ENCODE measurements at regions not wholly inside any gene's neighbourhood (a gene's known extent, or its start where the extent isn't known, plus 50 kb on each side); places are given as distances from the start of the nearest gene placed in this dataset.

- H3K4me3 Mint-ChIP-seq (ENCODE audit: unreplicated experiment): no peak overlapping the region
- H3K36me3 Mint-ChIP-seq (ENCODE audit: unreplicated experiment): peaks cover 10% of the 10 kb centered on the region
- peaks cover 3% of the 10 kb centered on the region for H3K4me1 Mint-ChIP-seq (ENCODE audit: low read depth, unreplicated experiment)
- no peak overlapping the region for H3K27ac Mint-ChIP-seq (ENCODE audit: unreplicated experiment)
- H3K9me3 Mint-ChIP-seq (ENCODE audit: unreplicated experiment): peaks cover 2% of the 10 kb centered on the region
- no peaks in the 10 kb centered on the region for H3K27me3 Mint-ChIP-seq (ENCODE audit: unreplicated experiment)
- no peak for DNase-seq
- TF ChIP-seq CTCF (IDR thresholded peaks at IDR 0.05; ENCODE audit: partially characterized antibody, unreplicated experiment): peak; percentile 61
These were observed 471.9 kb downstream of the MTRR start for GRCh38 chr5:8340739-8341344.

- Mint-ChIP-seq H3K27me3 (ENCODE audit: unreplicated experiment) (no peaks in the 10 kb centered on the region), H3K9me3 (ENCODE audit: unreplicated experiment) (peaks cover 2% of the 10 kb centered on the region), H3K27ac (ENCODE audit: unreplicated experiment) (no peak overlapping the region), H3K4me3 (ENCODE audit: unreplicated experiment) (no peak overlapping the region), H3K4me1 (ENCODE audit: low read depth, unreplicated experiment) (peaks cover 3% of the 10 kb centered on the region), H3K36me3 (ENCODE audit: unreplicated experiment) (peaks cover 10% of the 10 kb centered on the region)
- DNase-seq: no peak
- TF ChIP-seq CTCF (IDR thresholded peaks at IDR 0.05; ENCODE audit: partially characterized antibody, unreplicated experiment): no peak
These were observed 472.5 kb downstream of the MTRR start for GRCh38 chr5:8341406-8341805.

- no peak overlapping the region for H3K27ac Mint-ChIP-seq (ENCODE audit: unreplicated experiment)
- H3K27me3 Mint-ChIP-seq (ENCODE audit: unreplicated experiment): no peaks in the 10 kb centered on the region
- DNase-seq: no peak
- no peak for TF ChIP-seq CTCF (IDR thresholded peaks at IDR 0.05; ENCODE audit: partially characterized antibody, unreplicated experiment)
- peaks cover 1% of the 10 kb centered on the region for H3K9me3 Mint-ChIP-seq (ENCODE audit: unreplicated experiment)
- H3K4me3 Mint-ChIP-seq (ENCODE audit: unreplicated experiment): no peak overlapping the region
- no peaks in the 10 kb centered on the region for H3K36me3 Mint-ChIP-seq (ENCODE audit: unreplicated experiment)
- H3K4me1 Mint-ChIP-seq (ENCODE audit: low read depth, unreplicated experiment): no peaks in the 10 kb centered on the region
These were observed 479.0 kb downstream of the MTRR start for GRCh38 chr5:8347984-8348383.

- Mint-ChIP-seq H3K4me3 (ENCODE audit: unreplicated experiment) (no peak overlapping the region), H3K9me3 (ENCODE audit: unreplicated experiment) (peaks cover 1% of the 10 kb centered on the region)
- TF ChIP-seq CTCF (IDR thresholded peaks at IDR 0.05; ENCODE audit: partially characterized antibody, unreplicated experiment): no peak
These were observed 480.9 kb downstream of the MTRR start for GRCh38 chr5:8349855-8350254.

GRCh38 chr5:8350644-8351339, 481.8 kb downstream of the MTRR start:
- H3K4me3 Mint-ChIP-seq (ENCODE audit: unreplicated experiment): no peak overlapping the region
- H3K27me3 Mint-ChIP-seq (ENCODE audit: unreplicated experiment): no peaks in the 10 kb centered on the region
- no peak for DNase-seq
- no peaks in the 10 kb centered on the region for H3K4me1 Mint-ChIP-seq (ENCODE audit: low read depth, unreplicated experiment)
- no peak for TF ChIP-seq CTCF (IDR thresholded peaks at IDR 0.05; ENCODE audit: partially characterized antibody, unreplicated experiment)
- no peak overlapping the region for H3K27ac Mint-ChIP-seq (ENCODE audit: unreplicated experiment)
- no peaks in the 10 kb centered on the region for H3K36me3 Mint-ChIP-seq (ENCODE audit: unreplicated experiment)
- peaks cover 1% of the 10 kb centered on the region for H3K9me3 Mint-ChIP-seq (ENCODE audit: unreplicated experiment)

More at GRCh38 chr5:8349855-8350254, 480.9 kb downstream of the MTRR start:
- H3K27me3 Mint-ChIP-seq (ENCODE audit: unreplicated experiment): no peaks in the 10 kb centered on the region
- no peak overlapping the region for H3K27ac Mint-ChIP-seq (ENCODE audit: unreplicated experiment)
- DNase-seq: no peak
- H3K4me1 Mint-ChIP-seq (ENCODE audit: low read depth, unreplicated experiment): no peaks in the 10 kb centered on the region
- no peaks in the 10 kb centered on the region for H3K36me3 Mint-ChIP-seq (ENCODE audit: unreplicated experiment)
